ENCODE measurements at regions not wholly inside any gene's neighbourhood (a gene's known extent, or its start where the extent isn't known, plus 50 kb on each side); places are given as distances from the start of the nearest gene placed in this dataset.

GRCh38 chr14:42676636-42677035, 1070.0 kb downstream of the LRFN5 start:
- no peak for TF ChIP-seq CTCF (IDR thresholded peaks at IDR 0.05; ENCODE audit: partially characterized antibody, unreplicated experiment)
- H3K9me3 Mint-ChIP-seq (ENCODE audit: unreplicated experiment): peaks cover 3% of the 10 kb centered on the region
- no peaks in the 10 kb centered on the region for H3K36me3 Mint-ChIP-seq (ENCODE audit: unreplicated experiment)
- H3K4me1 Mint-ChIP-seq (ENCODE audit: low read depth, unreplicated experiment): no peaks in the 10 kb centered on the region
- no peak for DNase-seq
- no peaks in the 10 kb centered on the region for H3K27me3 Mint-ChIP-seq (ENCODE audit: unreplicated experiment)
- no peak overlapping the region for H3K27ac Mint-ChIP-seq (ENCODE audit: unreplicated experiment)
- no peak overlapping the region for H3K4me3 Mint-ChIP-seq (ENCODE audit: unreplicated experiment)

- Mint-ChIP-seq H3K4me3 (ENCODE audit: unreplicated experiment) (no peak overlapping the region), H3K27ac (ENCODE audit: unreplicated experiment) (no peak overlapping the region), H3K36me3 (ENCODE audit: unreplicated experiment) (no peaks in the 10 kb centered on the region), H3K4me1 (ENCODE audit: low read depth, unreplicated experiment) (no peaks in the 10 kb centered on the region), H3K27me3 (ENCODE audit: unreplicated experiment) (no peaks in the 10 kb centered on the region), H3K9me3 (ENCODE audit: unreplicated experiment) (peaks cover 3% of the 10 kb centered on the region)
- DNase-seq: no peak
- no peak for TF ChIP-seq CTCF (IDR thresholded peaks at IDR 0.05; ENCODE audit: partially characterized antibody, unreplicated experiment)
These were observed 1067.3 kb downstream of the LRFN5 start for GRCh38 chr14:42673963-42674362.

- no peak for TF ChIP-seq CTCF (IDR thresholded peaks at IDR 0.05; ENCODE audit: partially characterized antibody, unreplicated experiment)
- no peaks in the 10 kb centered on the region for H3K4me1 Mint-ChIP-seq (ENCODE audit: low read depth, unreplicated experiment)
- H3K27ac Mint-ChIP-seq (ENCODE audit: unreplicated experiment): no peak overlapping the region
- H3K27me3 Mint-ChIP-seq (ENCODE audit: unreplicated experiment): no peaks in the 10 kb centered on the region
- peaks cover 2% of the 10 kb centered on the region for H3K9me3 Mint-ChIP-seq (ENCODE audit: unreplicated experiment)
- no peak for DNase-seq
- H3K36me3 Mint-ChIP-seq (ENCODE audit: unreplicated experiment): no peaks in the 10 kb centered on the region
- H3K4me3 Mint-ChIP-seq (ENCODE audit: unreplicated experiment): no peak overlapping the region
These were observed 1065.0 kb downstream of the LRFN5 start for GRCh38 chr14:42671636-42672035.

GRCh38 chr14:42665083-42665482, 1058.4 kb downstream of the LRFN5 start:
- TF ChIP-seq CTCF (IDR thresholded peaks at IDR 0.05; ENCODE audit: partially characterized antibody, unreplicated experiment): no peak

DNA sequence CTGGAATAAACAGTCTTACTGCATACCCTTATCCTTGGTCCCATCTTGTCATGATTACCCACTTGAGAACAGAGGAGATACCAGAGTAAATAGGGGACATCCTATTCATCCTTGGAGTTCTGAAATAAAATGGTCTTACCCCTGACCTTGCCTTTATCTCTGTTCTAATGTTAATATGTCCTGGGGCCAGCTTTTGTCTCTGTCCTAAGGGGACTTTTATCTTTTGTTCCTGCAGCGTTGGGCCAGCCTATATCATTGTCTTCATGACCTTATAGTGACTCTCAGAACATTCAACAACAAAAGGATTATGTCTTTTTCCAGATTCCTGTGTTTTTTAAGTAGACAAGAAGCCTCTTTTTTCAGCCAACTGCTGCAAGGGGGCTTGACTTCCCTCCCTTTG, 1057.5 kb downstream of the LRFN5 start:
- H3K4me1 Mint-ChIP-seq (ENCODE audit: low read depth, unreplicated experiment): no peaks in the 10 kb centered on the region
- no peak overlapping the region for H3K4me3 Mint-ChIP-seq (ENCODE audit: unreplicated experiment)
- H3K27ac Mint-ChIP-seq (ENCODE audit: unreplicated experiment): no peak overlapping the region
- peaks cover 1% of the 10 kb centered on the region for H3K9me3 Mint-ChIP-seq (ENCODE audit: unreplicated experiment)
- H3K27me3 Mint-ChIP-seq (ENCODE audit: unreplicated experiment): no peaks in the 10 kb centered on the region
- TF ChIP-seq CTCF (IDR thresholded peaks at IDR 0.05; ENCODE audit: partially characterized antibody, unreplicated experiment): no peak
- no peaks in the 10 kb centered on the region for H3K36me3 Mint-ChIP-seq (ENCODE audit: unreplicated experiment)
- DNase-seq: no peak

More at GRCh38 chr14:42665083-42665482, 1058.4 kb downstream of the LRFN5 start:
- DNase-seq: no peak
- H3K36me3 Mint-ChIP-seq (ENCODE audit: unreplicated experiment): no peaks in the 10 kb centered on the region
- H3K4me1 Mint-ChIP-seq (ENCODE audit: low read depth, unreplicated experiment): no peaks in the 10 kb centered on the region
- H3K27me3 Mint-ChIP-seq (ENCODE audit: unreplicated experiment): no peaks in the 10 kb centered on the region
- no peak overlapping the region for H3K4me3 Mint-ChIP-seq (ENCODE audit: unreplicated experiment)
- no peak overlapping the region for H3K27ac Mint-ChIP-seq (ENCODE audit: unreplicated experiment)
- H3K9me3 Mint-ChIP-seq (ENCODE audit: unreplicated experiment): peaks cover 1% of the 10 kb centered on the region
